ENCODE measurements at regions not wholly inside any gene's neighbourhood (a gene's known extent, or its start where the extent isn't known, plus 50 kb on each side); places are given as distances from the start of the nearest gene placed in this dataset.

DNA sequence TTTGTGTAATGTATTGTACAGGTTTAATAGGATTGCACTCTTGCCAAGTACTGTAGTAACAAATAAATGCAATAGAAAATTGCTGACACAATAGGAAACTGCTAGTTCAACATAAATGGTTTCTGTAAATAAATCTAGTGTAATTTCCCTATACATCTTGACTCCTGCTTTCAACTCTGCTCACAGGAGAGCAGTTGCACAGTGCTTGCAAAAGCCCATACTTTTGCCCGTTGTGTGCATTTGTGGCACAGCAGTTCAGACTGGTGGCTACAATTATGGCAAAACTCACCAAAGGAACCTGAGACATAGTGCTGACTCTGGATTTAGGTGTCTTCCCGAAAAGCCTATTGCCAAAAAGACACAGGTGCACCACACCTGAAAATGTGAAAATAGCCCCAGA lies 953.3 kb upstream of the SLC35B3 start:
- TF ChIP-seq, protein P1, sequence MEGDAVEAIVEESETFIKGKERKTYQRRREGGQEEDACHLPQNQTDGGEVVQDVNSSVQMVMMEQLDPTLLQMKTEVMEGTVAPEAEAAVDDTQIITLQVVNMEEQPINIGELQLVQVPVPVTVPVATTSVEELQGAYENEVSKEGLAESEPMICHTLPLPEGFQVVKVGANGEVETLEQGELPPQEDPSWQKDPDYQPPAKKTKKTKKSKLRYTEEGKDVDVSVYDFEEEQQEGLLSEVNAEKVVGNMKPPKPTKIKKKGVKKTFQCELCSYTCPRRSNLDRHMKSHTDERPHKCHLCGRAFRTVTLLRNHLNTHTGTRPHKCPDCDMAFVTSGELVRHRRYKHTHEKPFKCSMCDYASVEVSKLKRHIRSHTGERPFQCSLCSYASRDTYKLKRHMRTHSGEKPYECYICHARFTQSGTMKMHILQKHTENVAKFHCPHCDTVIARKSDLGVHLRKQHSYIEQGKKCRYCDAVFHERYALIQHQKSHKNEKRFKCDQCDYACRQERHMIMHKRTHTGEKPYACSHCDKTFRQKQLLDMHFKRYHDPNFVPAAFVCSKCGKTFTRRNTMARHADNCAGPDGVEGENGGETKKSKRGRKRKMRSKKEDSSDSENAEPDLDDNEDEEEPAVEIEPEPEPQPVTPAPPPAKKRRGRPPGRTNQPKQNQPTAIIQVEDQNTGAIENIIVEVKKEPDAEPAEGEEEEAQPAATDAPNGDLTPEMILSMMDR (conservative IDR thresholded peaks at IDR 0.05 in 1 of 2, IDR thresholded peaks at IDR 0.05 in 1 of 2; ENCODE audit: extremely low read depth in 1 of 2, insufficient read depth in 1 of 2, low read depth in 1 of 2, low read length in 2 of 2) = no peak
- no peak for TF ChIP-seq EZH2 (IDR thresholded peaks at IDR 0.05; ENCODE audit: borderline replicate concordance, low read length)

Measured in mammary epithelial cell (primary cell).